DMS114 treated with DMSO at 0.1 percent for 48 hours (cell line): ENCODE measurements at regions not wholly inside any gene's neighbourhood (a gene's known extent, or its start where the extent isn't known, plus 50 kb on each side); places are given as distances from the start of the nearest gene placed in this dataset.
"Not testable (repeated sequence)": the region's sequence is repeated elsewhere in the genome, so short reads cannot be mapped to it uniquely, and the experiment has no call there.

Source experiments
- DNase-seq: peaks from one replicate; lab custom pipeline; 2025; ENCODE audit not compliant: unreplicated experiment; lab: John Stamatoyannopoulos, UW

- no peak for DNase-seq
These were observed 578.4 kb downstream of the TRIML1 start for GRCh38 chr4:188717661-188718060.

GRCh38 chr4:188719794-188720193, 580.6 kb downstream of the TRIML1 start:
- no peak for DNase-seq

- no peak for DNase-seq
These were observed 583.7 kb downstream of the TRIML1 start for GRCh38 chr4:188722911-188723310.

GRCh38 chr4:188727746-188728145, 588.5 kb downstream of the TRIML1 start:
- DNase-seq = no peak

GRCh38 chr4:188728359-188728758, 589.1 kb downstream of the TRIML1 start:
- DNase-seq = no peak

- no peak for DNase-seq
These were observed 592.9 kb downstream of the TRIML1 start for GRCh38 chr4:188732131-188732530.

- no peak for DNase-seq
These were observed 595.8 kb downstream of the TRIML1 start for GRCh38 chr4:188735082-188735481.

GRCh38 chr4:188737251-188738002, 598.2 kb downstream of the TRIML1 start:
- DNase-seq = no peak

GRCh38 chr4:188738290-188738689, 599.0 kb downstream of the TRIML1 start:
- not testable (repeated sequence) for DNase-seq

GRCh38 chr4:188740172-188740571, 600.9 kb downstream of the TRIML1 start:
- DNase-seq = not testable (repeated sequence)

- DNase-seq = not testable (repeated sequence)
These were observed 601.5 kb downstream of the TRIML1 start for GRCh38 chr4:188740791-188741190.

GRCh38 chr4:188754372-188755002, 615.2 kb downstream of the TRIML1 start:
- DNase-seq = no peak

- DNase-seq = no peak
These were observed 628.3 kb downstream of the TRIML1 start for GRCh38 chr4:188767496-188767895.

- DNase-seq = no peak
These were observed 639.7 kb downstream of the TRIML1 start for GRCh38 chr4:188778905-188779304.

GRCh38 chr4:188779581-188779980, 640.3 kb downstream of the TRIML1 start:
- no peak for DNase-seq

GRCh38 chr4:188780028-188780427, 640.8 kb downstream of the TRIML1 start:
- DNase-seq = no peak

GRCh38 chr4:188780686-188781085, 641.4 kb downstream of the TRIML1 start:
- DNase-seq = no peak

- DNase-seq = no peak
These were observed 642.4 kb downstream of the TRIML1 start for GRCh38 chr4:188781655-188782054.

GRCh38 chr4:188783175-188783574, 643.9 kb downstream of the TRIML1 start:
- no peak for DNase-seq

- no peak for DNase-seq
These were observed 644.4 kb downstream of the TRIML1 start for GRCh38 chr4:188783606-188784160.

GRCh38 chr4:188796600-188796999, 657.4 kb downstream of the TRIML1 start:
- DNase-seq = not testable (repeated sequence)

GRCh38 chr4:188797011-188797410, 657.8 kb downstream of the TRIML1 start:
- not testable (repeated sequence) for DNase-seq
